Uterus (tissue), 2 donors: ENCODE measurements at regions not wholly inside any gene's neighbourhood (a gene's known extent, or its start where the extent isn't known, plus 50 kb on each side); places are given as distances from the start of the nearest gene placed in this dataset.

Source experiments
- CTCF ChIP-seq, 4 experiments: fragments of 200-600 bp in 2 of 4; fragments of 450-650 bp in 2 of 4; sonication (generic) in 2 of 4; IDR thresholded peaks; one replicate each; pipeline ENCODE4 v1.5.1; 2016 to 2019; ENCODE audit warnings: antibody characterized with exemption in 4 of 4, mild to moderate bottlenecking in 2 of 4, moderate library complexity in 1 of 4
- POLR2A ChIP-seq, 2 donors: fragments of 450-650 bp; IDR thresholded peaks; one replicate each; pipeline ENCODE4 v1.6.1; 2016; ENCODE audit warnings: antibody characterized with exemption in 2 of 2, mild to moderate bottlenecking in 1 of 2, moderate library complexity in 1 of 2

- TF ChIP-seq CTCF (IDR thresholded peaks at IDR 0.05) (no peak), POLR2A (IDR thresholded peaks at IDR 0.05) (no peak)
Observed at GRCh38 chr10:58919927-58920654, 256.4 kb upstream of the PHYHIPL start.
